ENCODE measurements at regions not wholly inside any gene's neighbourhood (a gene's known extent, or its start where the extent isn't known, plus 50 kb on each side); places are given as distances from the start of the nearest gene placed in this dataset.

DNA sequence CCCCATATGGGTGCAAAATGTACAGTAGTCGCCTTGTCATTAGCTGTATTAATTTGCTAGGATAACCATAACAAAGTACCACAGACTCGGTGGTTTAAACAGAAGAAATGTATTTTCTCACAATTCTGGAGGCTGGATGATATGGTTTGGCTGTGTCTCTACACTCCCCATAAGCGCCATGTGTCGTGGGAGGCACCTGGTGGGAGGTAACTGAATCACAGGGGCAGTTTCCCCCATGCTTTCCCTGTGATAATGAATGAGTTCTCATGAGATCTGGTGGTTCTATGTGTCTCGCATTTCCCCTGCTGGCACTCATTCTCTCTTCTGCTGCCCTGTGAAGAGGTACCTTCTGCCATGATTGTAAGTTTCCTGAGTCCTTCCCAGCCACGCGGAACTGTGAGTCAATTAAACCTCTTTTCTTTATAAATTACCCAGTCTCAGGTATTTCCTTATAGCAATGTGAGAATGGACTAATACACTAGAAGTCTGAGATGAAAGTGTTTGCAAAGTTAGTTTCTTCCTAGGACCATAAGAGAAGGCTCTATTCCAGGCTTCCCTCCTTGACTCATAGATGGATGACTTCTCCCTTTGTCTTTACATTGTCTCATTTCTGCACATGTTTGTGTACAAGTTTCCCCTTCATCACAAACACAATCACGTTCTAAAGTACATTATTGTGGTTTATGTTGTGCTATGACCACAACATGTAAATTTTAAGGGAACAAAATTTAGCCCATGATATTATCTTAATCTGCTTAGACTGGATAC is 1442.6 kb downstream of the SUCLG1 start:
- H3K27ac ChIP-seq (ENCODE audit: low read length), result no peak overlapping the region
- no TSS peak for BruUV-seq (replicated peaks)
- no peaks in the 10 kb centered on the region for H3K27me3 ChIP-seq (ENCODE audit: control insufficient read depth, insufficient read depth, low read length)
- CTCF ChIA-PET, result no interaction called here
- in situ Hi-C loops (cut with HindIII; ENCODE audit: low pct_unique_long_range_greater_than_20kb, low sequenced_read_pairs) (no loop called here), intact Hi-C loops (cut with micrococcal nuclease; ENCODE audit: unreplicated experiment) (no loop called here)
- TF ChIP-seq POLR2AphosphoS5 (IDR thresholded peaks at IDR 0.05; ENCODE audit: low read depth, low read length) (no peak), TCF7L2 (IDR thresholded peaks at IDR 0.05; ENCODE audit: low read depth, low read length) (no peak), REST (IDR thresholded peaks at IDR 0.05; ENCODE audit: insufficient read depth in 1 of 2, low read depth in 2 of 2, low read length in 1 of 2) (no peak)
- TF ChIP-seq, protein P1, sequence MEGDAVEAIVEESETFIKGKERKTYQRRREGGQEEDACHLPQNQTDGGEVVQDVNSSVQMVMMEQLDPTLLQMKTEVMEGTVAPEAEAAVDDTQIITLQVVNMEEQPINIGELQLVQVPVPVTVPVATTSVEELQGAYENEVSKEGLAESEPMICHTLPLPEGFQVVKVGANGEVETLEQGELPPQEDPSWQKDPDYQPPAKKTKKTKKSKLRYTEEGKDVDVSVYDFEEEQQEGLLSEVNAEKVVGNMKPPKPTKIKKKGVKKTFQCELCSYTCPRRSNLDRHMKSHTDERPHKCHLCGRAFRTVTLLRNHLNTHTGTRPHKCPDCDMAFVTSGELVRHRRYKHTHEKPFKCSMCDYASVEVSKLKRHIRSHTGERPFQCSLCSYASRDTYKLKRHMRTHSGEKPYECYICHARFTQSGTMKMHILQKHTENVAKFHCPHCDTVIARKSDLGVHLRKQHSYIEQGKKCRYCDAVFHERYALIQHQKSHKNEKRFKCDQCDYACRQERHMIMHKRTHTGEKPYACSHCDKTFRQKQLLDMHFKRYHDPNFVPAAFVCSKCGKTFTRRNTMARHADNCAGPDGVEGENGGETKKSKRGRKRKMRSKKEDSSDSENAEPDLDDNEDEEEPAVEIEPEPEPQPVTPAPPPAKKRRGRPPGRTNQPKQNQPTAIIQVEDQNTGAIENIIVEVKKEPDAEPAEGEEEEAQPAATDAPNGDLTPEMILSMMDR (IDR thresholded peaks at IDR 0.05), result peak; percentile 13; the same call in 1 of the 2 replicates
- POLR2A ChIA-PET, result no interaction called here
- H3K4me3 ChIP-seq (ENCODE audit: low read depth in 2 of 2, low read length in 2 of 2), result no peak overlapping the region
- no peaks in the 10 kb centered on the region for H3K36me3 ChIP-seq (ENCODE audit: control insufficient read depth, insufficient read depth, low read length)
- no peaks in the 10 kb centered on the region for H3K9me3 ChIP-seq (ENCODE audit: control insufficient read depth, insufficient read depth, low read depth, low read length)
- no peak for ATAC-seq
- H3K4me1 ChIP-seq (ENCODE audit: control insufficient read depth, insufficient read depth, low read length), result no peaks in the 10 kb centered on the region
- DNase-seq (ENCODE audit: low read depth, low spot score), result no peak

- Histone ChIP-seq H3K9me3 (ENCODE audit: control insufficient read depth, insufficient read depth, low read depth, low read length) (no peaks in the 10 kb centered on the region), H3K27ac (ENCODE audit: low read length) (no peak overlapping the region), H3K4me1 (ENCODE audit: control insufficient read depth, insufficient read depth, low read length) (no peaks in the 10 kb centered on the region), H3K4me3 (ENCODE audit: low read depth in 2 of 2, low read length in 2 of 2) (no peak overlapping the region), H3K27me3 (ENCODE audit: control insufficient read depth, insufficient read depth, low read length) (no peaks in the 10 kb centered on the region), H3K36me3 (ENCODE audit: control insufficient read depth, insufficient read depth, low read length) (no peaks in the 10 kb centered on the region)
- POLR2A ChIA-PET, result no interaction called here
- no TSS peak for BruUV-seq (replicated peaks)
- no peak for DNase-seq (ENCODE audit: low read depth, low spot score)
- in situ Hi-C loops (cut with HindIII; ENCODE audit: low pct_unique_long_range_greater_than_20kb, low sequenced_read_pairs) (no loop called here), intact Hi-C loops (cut with micrococcal nuclease; ENCODE audit: unreplicated experiment) (no loop called here)
- CTCF ChIA-PET, result no interaction called here
- no peak for ATAC-seq
- TF ChIP-seq TCF7L2 (IDR thresholded peaks at IDR 0.05; ENCODE audit: low read depth, low read length) (no peak), POLR2AphosphoS5 (IDR thresholded peaks at IDR 0.05; ENCODE audit: low read depth, low read length) (no peak), REST (IDR thresholded peaks at IDR 0.05; ENCODE audit: insufficient read depth in 1 of 2, low read depth in 2 of 2, low read length in 1 of 2) (no peak), SIN3A (IDR thresholded peaks at IDR 0.05; ENCODE audit: borderline replicate concordance, insufficient read depth, low read depth, low read length) (no peak)
- TF ChIP-seq, protein P1 (IDR thresholded peaks at IDR 0.05), result no peak
These were observed 1443.2 kb downstream of the SUCLG1 start for GRCh38 chr2:83015900-83016299.

All from Panc1 (cell line).